OCI-LY3 (cell line): ENCODE measurements at regions not wholly inside any gene's neighbourhood (a gene's known extent, or its start where the extent isn't known, plus 50 kb on each side); places are given as distances from the start of the nearest gene placed in this dataset.

ENCODE experiments used
- EZH2phosphoT487 ChIP-seq: fragments of 200-600 bp; shearing (Covaris generic); IDR thresholded peaks from 2 replicates; pipeline ENCODE4 v1.6.1; 2018; ENCODE audit warnings: antibody characterized with exemption, mixed run types, low read depth
- TF ChIP-seq, protein P1 (sequence below): fragments of 200-600, 300-600 bp; sonication (generic); IDR thresholded peaks from 2 replicates; pipeline ENCODE4 v1.5.1; 2014; ENCODE audit warnings: antibody characterized with exemption, low read length, low read depth

DNA sequence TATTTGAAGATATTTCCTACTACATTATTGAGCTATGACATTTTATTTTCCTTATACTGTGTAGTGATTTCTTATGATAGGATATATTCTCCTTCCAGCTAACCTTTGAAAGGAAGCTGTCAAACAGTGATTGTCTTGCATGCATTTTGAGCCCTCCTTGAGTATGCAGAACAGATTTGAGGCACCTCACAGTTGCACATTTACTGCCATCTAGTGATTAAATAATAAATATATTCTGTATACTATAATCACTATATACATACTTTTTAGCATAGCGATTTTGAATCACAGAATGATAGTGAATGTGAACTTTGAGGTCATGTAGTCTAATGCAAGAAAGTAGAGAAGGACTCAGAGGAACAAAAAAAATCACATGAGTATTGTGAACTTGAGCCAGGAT, 268.4 kb upstream of the CDH19 start:
- TF ChIP-seq, protein P1, sequence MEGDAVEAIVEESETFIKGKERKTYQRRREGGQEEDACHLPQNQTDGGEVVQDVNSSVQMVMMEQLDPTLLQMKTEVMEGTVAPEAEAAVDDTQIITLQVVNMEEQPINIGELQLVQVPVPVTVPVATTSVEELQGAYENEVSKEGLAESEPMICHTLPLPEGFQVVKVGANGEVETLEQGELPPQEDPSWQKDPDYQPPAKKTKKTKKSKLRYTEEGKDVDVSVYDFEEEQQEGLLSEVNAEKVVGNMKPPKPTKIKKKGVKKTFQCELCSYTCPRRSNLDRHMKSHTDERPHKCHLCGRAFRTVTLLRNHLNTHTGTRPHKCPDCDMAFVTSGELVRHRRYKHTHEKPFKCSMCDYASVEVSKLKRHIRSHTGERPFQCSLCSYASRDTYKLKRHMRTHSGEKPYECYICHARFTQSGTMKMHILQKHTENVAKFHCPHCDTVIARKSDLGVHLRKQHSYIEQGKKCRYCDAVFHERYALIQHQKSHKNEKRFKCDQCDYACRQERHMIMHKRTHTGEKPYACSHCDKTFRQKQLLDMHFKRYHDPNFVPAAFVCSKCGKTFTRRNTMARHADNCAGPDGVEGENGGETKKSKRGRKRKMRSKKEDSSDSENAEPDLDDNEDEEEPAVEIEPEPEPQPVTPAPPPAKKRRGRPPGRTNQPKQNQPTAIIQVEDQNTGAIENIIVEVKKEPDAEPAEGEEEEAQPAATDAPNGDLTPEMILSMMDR, result peak; percentile 52
- no peak for TF ChIP-seq EZH2phosphoT487
